Activated T-cell treated with anti-CD3 and anti-CD28 coated beads, Interleukin-2, amount 50 U/mL, for 48 hours (primary cell): ENCODE measurements at regions not wholly inside any gene's neighbourhood (a gene's known extent, or its start where the extent isn't known, plus 50 kb on each side); places are given as distances from the start of the nearest gene placed in this dataset.

Experiments used
- DNase-seq, 2 experiments: peaks; one replicate each; pipeline ENCODE4 v3.0.0-alpha.2; 2020

DNA sequence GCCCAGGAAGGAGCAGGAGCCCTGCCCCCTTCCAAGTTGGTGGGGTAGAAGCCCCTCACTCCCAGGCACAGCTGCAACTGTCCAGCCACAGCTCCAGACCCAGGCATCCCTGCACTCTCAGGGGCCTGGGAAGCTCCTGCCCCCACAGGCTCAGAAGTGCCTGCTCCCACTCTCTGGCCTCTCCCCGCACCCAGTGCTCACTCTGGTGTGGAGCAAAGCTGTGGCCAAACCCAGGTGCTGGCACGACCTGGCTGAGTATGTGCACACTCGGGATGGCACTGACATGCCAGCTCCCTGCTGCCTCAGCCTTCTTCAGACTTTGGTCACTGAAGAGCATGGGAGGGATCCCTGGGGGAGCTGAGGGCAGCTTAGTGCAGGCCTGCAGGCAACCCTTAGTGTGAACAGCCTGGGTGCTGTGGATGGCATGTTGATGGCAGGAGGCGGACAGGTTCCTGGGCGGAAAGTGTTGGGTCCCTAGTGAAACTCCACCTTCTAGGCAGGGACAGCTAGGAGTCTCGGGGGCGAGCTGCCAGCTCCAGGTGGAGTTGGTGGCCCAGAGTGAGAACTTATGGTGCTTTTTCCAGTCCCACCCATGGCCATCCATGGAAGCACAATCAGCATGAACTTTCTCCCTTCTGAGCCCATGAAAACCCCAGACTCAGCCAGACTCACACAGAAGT is 489.2 kb upstream of the ROBO2 start:
- no peak for DNase-seq

DNA sequence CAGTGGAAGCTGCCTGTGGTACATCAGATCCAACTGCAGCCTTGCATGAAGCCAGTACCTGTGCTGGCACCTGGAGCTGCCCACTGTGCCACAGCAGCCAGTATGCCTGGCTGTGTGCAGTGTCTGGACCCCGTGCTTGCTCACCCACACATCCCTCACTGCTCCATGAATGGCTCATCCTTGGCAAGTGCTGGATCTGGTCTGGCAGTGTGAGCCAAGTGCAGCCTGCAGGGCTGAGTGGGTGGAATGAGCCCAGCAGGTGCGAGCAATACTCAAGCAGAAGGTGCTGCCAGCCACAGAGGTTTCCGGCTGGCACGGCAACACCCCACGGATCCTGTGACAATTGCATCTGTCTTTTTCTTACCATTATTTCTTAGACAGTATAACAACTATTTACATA is 488.2 kb upstream of the ROBO2 start:
- no peak for DNase-seq

DNA sequence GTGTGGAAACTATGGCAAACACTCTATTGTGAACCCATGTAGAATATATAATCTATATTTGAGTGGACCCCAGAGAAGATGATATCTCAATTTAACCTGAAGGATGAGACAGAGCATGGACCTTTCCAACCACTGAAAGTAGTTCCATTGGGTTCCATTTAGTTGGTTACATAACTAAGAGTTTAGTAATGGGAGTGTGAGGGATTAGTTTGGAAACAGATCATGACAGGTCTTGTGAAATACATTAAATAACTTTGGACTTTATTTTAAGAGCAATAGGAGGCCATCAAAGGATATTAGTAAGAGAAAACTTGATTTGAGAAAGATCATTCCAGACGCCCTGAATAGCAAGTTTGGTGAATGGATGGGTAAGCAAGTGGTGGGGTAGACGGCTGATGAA is 487.2 kb upstream of the ROBO2 start:
- DNase-seq: no peak

DNA sequence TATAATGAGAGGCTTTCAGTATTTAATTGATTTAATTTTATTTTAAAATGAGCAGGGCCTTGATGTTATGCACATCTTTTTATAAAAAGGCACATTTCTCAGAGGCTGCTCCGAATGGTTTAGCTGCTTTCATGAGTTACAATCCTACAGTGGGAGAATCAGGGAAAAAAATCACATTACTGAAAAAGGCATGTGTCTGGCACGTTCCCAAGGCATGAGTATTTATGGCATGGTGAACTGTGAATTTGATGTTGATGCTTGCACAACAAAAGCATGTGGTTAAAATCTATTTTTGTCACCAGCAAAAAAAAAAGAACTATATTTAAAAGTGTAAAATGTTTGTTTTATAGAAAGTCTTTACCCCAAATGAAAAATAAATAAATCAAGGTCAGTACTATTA is 485.2 kb upstream of the ROBO2 start:
- no peak for DNase-seq

DNA sequence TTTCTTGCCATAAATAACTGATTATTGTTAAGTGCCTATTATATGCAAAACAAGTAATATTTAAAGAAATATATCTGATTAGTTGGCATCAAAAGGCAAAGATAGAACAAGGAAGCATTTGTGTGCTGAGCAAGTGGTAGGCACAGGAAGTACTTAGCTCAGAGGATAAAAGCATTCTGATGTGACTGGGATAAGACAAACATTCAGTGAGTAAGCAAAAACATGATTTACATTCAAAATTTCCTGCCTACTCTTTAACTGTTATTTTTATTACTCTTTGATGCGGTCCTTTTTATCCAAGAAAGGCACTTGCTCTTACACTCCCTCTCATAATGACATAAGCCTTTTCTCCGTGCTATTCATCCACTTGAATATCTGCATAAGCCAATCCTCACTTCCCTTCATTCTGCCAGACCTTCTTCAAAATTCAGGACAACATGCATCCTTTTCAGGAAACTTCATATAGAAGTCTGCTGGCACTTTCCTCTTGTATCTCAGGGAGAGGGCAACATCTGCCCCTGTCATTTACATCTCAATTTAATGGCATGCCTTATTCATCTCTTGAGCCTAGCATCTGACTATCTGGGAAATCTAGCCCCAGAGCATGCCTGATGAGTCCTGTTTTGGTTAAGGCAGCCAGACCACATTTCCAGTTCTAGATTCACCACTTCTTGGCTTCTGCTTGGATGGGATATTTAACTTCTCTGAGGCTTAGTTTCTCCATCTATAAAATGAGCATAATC is 478.2 kb upstream of the ROBO2 start:
- DNase-seq: no peak

DNA sequence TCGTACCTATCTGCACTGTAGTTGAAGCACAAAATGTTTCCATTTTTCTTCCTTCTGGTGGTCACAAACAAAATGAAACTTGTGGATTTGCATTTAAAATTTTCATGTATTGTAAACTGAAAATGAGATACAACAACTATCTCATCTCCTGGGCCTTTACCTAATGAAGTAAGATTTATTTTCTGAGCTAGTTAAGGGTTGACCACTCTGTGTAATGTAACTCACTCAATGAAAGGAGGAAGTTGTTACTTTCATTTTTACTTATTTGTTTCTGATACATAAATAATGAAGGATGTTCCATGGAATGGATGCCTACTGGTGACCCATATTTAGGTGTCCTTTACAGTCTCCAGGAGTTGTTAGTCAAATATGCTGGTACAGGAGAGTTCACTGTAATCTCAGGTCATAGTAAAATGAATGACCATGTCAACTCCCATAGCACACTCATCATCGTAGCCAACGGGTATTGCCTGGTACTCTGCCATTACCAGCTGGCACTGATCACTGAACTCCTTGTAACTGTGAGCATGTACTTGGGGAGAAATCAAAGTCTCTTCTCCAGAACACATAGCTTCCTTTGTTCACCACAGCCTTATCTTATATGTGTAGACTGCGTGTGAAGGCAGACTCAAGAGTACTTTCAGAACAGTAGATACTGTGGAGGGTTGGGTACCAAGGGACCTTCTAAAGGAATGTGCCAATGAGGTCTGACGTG is 474.2 kb upstream of the ROBO2 start:
- DNase-seq: no peak

DNA sequence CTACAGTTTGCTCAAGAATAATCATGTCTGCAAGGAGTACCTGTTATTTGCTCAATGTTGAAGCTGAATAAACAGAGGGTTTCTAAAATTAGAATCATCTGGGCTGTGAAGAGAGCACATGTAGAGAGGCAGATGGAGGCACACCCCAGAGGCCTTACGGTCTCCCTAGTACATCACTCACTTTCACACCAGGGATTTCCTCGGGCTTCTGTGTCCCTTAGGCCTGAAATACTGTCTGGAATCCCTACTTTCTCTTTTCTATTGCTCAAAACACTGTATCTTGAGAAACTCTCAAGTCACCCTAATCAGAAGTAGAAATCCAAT is 473.7 kb upstream of the ROBO2 start:
- no peak for DNase-seq

DNA sequence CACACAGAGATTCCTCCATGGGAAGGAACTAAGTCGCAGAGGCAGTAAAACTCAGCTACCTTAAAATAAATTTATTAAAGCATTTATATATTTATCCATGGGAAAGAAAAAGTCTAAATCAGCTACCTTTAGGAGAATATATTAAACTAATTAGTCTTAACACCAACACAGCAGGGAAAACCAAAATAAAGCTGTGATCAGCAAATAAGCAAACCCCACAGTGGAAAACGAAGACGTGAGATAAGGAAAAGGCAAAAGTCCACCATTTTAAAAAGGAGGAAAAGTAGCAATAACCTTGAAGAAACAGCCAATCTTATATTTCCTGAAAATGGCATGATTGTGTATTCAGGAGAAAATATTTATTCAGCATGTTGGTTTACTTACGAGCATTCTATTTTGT is 473.0 kb upstream of the ROBO2 start:
- DNase-seq: no peak

DNA sequence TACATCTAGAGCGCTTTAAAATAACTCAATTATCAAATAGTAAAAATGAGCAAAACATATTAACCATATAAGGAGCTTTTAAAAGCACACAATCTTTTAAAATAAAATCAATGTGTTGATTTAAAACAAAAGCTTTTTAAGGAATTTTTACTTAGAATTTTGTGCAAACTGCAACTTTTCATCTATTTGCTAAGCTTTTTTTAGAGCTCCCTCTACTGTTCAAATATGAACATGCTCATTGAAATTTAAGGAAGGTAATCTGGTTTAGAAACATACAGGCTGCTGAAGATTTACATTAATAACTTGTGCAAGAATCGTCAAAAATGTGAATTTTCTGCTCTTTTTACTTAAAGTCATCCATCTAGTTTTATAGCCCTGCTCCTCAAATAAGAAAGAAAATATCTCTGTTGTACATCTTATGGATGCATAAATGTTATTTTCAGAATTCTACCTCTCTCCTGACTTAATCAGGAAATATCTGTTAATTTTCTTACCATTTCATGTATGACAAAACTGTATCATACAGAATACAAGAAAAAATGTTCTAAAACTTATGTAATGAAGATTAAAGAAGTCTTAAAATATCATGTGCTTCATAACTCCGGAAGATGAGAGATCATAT is 469.4 kb upstream of the ROBO2 start:
- DNase-seq: no peak

DNA sequence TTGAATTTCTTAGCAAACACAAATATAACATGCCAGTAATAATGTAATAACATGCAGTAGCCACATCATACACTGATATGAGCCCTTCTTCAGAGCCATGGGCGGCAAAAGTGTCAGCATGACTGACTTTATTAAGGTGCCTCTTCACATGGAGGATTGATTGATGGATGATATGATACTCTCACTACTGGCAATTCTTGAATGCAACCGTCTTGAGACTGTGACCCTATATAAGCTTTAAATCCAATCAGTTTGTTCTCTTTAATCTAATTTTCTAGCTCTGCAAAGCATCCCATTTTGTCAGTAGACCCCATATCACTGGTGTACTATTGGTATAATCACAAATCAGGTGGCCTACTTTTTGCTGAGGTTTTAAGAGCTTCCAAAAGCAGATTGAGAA is 463.7 kb upstream of the ROBO2 start:
- DNase-seq: no peak

DNA sequence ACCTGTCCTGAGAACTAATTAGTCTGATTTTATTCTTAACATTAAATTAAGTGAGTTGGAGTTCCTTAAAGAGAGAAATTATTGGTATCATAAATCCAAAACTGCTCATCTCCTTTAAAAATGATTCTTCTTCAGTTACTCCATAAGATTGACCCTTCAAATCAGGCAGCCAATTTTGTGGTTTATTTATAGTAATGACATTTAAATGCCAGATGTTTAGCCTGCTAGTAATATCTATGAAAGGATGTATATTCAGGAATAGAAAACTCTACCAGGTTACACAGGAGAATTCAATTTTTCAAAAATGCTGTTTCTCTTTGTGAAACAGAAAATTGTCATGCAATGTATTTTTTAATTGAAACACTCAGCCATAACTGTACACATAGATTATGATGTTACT is 457.8 kb upstream of the ROBO2 start:
- no peak for DNase-seq

DNA sequence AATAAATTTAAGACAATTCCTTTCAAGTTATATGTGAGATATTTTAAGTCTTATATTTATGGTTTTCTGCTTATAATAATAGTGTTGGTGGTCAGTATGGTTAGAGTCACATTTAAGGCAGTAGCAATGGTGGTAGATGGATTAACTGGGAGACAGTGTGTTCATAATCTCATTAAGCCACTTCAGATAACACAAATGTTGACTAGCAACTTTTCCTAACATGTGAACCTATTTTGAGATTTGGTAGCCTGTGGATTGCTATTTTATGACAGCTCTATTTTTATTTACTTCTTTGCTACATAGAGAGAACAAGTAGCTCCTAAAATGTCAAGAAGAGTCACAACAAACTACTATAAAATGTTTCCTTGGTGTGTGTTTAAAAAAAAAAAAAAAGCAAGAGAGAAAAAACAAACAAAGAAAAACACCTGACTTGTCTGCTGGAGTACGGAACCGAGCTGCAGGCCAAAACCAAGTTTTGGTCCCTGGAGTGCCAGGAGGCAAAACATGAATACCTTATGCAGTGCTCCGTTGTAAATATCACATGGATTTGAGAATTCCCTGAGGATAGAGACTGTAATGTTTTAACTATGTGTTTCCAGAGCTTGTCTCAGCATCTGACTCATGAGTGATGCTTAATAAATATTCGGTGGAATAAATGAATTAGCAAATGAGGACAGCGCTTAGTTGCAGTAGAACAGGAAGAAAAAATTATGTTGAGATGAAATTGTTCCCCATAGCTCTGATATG is 457.1 kb upstream of the ROBO2 start:
- no peak for DNase-seq

DNA sequence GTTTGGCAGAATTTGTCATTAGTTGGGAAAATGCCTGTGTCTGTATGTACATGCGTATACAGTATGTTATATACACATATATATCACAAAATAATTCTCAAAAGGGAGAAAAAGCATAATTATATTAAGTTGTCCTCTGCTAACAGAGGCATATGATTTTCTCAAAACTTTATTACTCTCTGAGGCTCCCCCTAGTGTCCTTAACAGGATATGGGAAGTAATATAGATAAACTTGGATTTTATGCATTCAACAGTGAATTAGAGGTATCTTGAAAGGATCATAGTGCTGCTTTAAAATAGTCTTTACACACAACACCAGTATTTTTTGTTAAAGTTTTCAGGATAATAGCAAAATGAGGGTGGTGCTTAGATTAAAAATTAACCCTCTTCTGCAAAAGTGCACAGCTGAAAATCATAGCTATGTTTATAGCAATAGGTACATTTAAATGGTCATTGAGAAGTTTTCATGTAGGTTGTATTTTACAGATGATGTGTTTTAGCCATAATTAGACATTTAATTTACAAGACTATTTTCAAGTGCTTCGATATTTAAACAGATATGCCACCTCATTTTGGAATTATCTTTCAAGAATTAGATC is 454.0 kb upstream of the ROBO2 start:
- DNase-seq: no peak

DNA sequence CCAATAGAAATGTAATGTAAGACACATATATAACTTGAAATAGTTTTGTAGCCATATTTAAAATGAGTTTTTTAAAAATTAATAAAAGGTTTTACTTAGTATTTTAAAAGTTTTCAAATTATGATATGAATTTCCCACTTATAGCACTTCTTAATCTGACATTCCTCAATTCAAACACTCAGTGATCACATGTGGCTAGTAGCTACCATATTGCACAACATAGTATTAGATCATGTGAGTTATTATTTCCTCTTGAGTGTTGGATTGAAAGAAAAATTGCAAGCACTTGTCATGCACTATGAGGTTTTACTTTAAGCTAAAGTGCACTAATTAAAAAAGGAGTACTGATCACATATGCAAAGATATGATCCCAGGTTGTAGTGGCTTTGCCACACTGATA is 453.4 kb upstream of the ROBO2 start:
- DNase-seq: no peak

DNA sequence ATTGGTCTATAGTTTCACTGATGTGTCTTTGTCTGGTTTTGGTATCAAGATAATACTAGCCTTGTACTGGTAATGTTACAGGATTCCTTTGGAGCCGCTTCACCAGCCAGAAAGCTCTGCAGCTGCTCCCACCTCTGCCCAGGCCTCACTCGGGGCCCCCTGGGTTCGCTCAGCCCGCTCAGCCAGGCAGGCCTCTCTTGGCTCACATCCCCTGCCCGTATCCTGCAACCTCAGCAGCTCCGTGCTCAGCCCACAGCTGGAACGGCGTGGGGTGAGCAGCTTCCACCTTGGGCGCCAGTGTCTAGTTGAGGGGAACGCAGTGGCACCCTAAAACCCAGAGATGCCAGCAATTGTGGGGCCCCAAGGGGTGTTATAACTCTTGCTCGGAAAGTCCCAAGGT is 429.7 kb upstream of the ROBO2 start:
- no peak for DNase-seq

DNA sequence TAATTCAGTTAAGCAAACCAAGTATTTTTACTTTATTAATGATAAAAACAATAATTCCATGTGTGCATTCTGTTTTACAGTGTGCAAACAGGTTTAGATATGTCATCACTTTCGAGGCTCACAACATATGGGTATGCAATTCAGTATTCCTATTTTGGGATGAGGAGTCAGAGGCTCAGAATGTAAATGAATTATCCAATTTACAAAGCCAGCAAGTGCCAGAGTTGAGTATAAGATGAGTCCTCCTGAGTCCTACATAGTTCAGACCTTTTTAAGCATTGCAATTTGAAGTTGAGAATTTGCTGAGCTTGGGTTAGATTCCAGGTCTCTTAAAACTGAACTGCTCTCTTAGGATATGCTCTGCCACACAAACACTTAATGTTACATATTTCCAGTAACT is 424.2 kb upstream of the ROBO2 start:
- DNase-seq: no peak

DNA sequence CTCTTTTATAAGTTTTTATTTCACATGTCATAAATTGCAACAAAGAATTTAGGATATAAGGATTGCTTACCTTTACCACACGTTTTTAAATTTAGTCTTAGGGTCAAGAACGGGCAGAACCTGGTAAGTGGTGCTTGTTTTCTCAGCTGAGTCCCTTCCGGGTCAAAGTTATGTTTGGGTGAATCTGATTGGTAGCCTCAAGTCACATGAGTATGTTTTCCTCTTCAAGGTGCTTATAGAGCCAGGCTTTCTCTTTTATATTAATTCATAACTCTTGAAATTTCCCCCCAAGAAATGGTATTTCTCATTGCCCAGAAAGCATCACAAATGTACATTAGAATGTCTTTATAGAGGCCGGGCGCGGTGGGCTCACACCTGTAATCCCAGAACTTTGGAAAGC is 415.7 kb upstream of the ROBO2 start:
- no peak for DNase-seq

DNA sequence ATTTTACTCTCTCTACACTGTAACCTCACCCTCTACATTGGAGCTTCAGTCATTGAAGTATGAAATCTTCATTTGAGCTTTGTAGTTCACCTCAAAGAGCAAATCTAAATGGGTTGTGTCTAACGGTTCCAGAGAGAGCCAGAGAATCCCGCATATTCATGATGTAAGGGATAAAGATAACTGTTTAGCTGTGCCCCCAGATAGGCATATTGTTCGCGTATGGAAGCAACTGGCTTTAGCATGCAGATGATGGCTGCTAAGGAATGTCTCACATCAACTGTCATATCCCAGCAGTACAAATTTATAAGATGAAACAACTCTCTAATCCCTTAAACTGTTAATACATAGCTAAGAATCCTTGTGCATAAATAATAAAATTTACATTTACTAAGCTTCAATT is 412.7 kb upstream of the ROBO2 start:
- no peak for DNase-seq

DNA sequence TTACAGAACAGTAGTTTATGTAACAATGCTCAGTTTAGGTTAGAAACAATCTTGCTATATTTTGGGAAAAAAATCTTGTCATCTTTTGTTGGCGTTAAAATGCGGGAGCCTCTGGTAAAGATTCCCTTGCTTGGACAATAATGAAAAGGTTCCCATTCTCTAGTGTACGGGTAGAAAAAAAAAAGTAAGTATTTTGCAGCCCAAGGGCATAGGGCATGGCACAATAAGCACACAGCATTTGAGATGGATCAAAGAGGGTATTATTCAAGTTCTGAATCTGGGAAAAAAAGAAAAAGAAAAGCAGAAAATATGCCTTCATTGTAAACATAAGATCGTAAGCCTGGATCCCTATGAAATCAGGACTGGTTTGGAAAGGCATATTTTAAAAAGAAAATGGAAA is 408.6 kb upstream of the ROBO2 start:
- no peak for DNase-seq

DNA sequence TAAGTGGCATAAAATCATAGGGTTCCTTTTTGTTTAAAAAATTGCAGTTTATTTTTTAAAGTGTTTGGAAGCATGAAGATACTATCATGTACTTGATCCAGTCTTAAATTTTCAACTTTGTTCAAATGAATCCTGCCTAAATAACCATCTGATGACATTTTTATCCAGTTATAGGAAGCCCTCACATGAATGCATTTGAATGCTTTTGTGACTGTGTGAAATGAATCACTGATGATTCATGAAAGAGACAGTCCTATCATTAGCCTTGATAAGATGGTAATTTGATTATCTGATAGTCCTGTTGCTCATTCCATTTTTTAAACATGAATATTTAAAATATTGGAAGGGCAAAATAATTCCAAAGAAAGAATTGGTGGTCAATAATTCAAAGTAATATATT is 401.9 kb upstream of the ROBO2 start:
- DNase-seq: no peak

DNA sequence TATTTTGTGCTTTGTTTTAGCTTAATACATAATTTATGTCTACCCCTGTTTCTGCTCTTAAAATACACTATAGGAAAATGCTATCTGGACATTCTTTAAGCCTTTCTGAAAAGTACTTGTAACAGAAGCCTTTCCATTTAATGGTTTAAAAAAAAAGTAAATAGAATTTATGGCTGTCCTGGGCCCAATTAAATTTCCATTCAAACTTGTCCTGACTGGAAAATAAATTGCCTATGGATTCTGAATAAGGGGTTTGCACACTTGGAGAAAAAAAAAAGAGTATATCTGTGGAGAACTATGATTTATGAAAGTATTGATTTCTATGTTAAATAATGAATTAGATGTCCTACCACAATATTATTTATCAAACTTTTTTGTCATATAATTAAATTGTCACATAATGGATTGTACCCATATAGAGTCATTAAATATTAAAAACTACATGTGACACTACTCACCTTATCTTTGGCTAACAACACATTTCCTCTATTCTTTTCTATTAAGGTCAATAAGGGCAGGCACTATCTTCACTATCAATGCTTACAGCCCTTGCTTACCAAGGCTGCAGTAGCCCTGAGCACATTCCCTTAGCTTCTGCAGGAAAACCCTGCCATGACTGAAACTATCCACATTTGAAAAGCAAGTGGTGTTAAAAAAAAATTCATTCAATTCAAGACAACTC is 396.1 kb upstream of the ROBO2 start:
- no peak for DNase-seq

DNA sequence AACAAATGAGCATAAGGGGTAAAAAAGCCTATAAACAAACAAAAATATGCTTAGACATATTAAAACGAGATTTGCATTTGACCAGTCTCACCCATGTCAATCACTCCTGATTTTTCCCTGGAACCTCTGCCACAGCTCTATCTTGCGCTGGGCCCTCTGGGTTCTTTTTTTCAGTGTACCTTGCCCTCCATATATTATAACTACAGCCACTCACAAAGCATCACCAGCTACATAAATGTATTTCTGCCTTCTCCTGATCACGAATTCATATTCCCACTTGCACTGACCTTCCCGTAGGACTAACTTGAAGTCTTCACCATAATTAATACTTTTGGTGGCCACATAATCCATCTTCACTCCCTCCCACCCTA is 395.6 kb upstream of the ROBO2 start:
- no peak for DNase-seq
